Islet precursor cell (in vitro differentiated cells): ENCODE measurements at regions not wholly inside any gene's neighbourhood (a gene's known extent, or its start where the extent isn't known, plus 50 kb on each side); places are given as distances from the start of the nearest gene placed in this dataset.

Experiments
- DNase-seq: peaks from one replicate; pipeline ENCODE4 v3.0.0-alpha.2; 2018

DNA sequence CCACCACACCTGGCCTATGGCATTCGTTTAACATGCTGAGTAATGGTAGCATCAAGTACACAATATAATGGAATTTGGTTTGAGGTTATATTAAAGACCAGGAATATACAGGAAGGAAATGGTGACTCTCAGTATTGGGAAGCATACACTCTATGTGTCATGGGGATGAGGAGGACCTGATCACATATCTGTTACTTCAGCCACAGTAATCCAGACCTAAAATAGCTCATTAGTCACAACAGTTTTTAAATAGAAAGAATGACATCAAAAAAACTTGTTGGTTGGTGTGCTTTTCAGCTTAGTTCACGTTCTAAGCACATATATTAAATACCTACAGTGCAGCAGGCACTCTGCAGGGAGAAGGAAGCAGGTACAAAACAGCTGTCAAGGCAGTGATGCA lies 52.5 kb upstream of the ATP2C1 start:
- no peak for DNase-seq

- no peak for DNase-seq
Observed at GRCh38 chr3:130843441-130843840, 50.4 kb upstream of the ATP2C1 start.
